ENCODE measurements at regions not wholly inside any gene's neighbourhood (a gene's known extent, or its start where the extent isn't known, plus 50 kb on each side); places are given as distances from the start of the nearest gene placed in this dataset.

GRCh38 chr2:29990129-29990528, 68.7 kb upstream of the ALK start:
- Histone ChIP-seq H3K4me3 (IDR thresholded peaks at IDR 0.05; ENCODE audit: insufficient read depth, low read depth, low read length) (no peak overlapping the region), H3K36me3 (ENCODE audit: insufficient read depth) (no peaks in the 10 kb centered on the region), H3K9ac (no peak overlapping the region), H2AFZ (ENCODE audit: low read depth) (no peak overlapping the region), H3K4me2 (no peak overlapping the region), H3K27ac (no peak overlapping the region), H3K4me1 (ENCODE audit: low read depth, poor library complexity, severe bottlenecking) (no peaks in the 10 kb centered on the region), H3K27me3 (ENCODE audit: insufficient read depth, low read depth) (no peaks in the 10 kb centered on the region), H4K20me1 (ENCODE audit: insufficient read depth) (no peaks in the 10 kb centered on the region), H3K79me2 (ENCODE audit: insufficient read depth, low read depth) (no peaks in the 10 kb centered on the region)
- no peak for TF ChIP-seq CTCF (conservative IDR thresholded peaks at IDR 0.05; ENCODE audit: low read depth, low read length)

DNA sequence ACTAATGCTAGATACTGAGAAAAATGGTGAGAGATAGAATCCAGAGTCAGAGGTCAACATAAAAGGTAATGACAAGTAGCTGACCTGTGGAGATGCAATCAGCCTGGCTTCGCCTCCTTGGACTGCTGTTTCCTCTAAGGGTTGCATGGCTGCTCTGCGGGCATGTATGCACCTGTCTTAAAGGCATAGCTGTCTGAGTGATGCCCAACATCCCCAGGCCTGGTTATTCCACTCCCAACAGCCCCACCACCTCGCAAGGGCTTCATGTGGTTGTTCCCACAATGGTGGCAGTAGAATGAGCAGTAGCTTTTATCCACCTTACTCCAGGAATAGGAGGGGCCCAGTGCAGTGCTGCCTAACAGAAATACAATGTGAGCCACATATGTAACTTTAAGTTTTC, 69.7 kb upstream of the ALK start:
- Histone ChIP-seq H3K79me2 (ENCODE audit: insufficient read depth, low read depth) (no peaks in the 10 kb centered on the region), H3K4me2 (no peak overlapping the region), H3K9ac (no peak overlapping the region), H2AFZ (ENCODE audit: low read depth) (no peak overlapping the region), H3K27ac (no peak overlapping the region), H3K27me3 (ENCODE audit: insufficient read depth, low read depth) (no peaks in the 10 kb centered on the region), H3K4me1 (ENCODE audit: low read depth, poor library complexity, severe bottlenecking) (no peaks in the 10 kb centered on the region), H3K4me3 (IDR thresholded peaks at IDR 0.05; ENCODE audit: insufficient read depth, low read depth, low read length) (no peak overlapping the region), H4K20me1 (ENCODE audit: insufficient read depth) (no peaks in the 10 kb centered on the region), H3K36me3 (ENCODE audit: insufficient read depth) (no peaks in the 10 kb centered on the region)
- no peak for TF ChIP-seq CTCF (conservative IDR thresholded peaks at IDR 0.05; ENCODE audit: low read depth, low read length)

DNA sequence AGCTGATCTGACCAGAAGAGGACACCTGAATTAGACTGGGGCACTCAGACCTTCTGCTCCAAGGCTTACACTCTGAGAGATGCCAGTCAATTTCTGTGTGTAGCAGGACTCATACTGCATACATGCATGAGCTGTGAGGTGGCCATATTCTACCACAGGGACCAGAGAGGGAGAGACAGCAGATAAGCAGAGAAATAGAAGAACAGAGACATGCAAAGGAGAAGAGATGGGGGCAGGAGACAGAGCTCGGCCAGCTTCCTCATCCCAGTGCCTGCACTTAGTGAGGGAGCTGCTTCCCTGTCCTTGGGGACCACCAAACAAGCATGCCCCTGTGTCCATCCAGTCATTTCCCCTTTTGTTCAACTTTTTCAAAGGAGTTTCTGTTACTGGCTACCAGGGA, 73.9 kb upstream of the ALK start:
- no peak overlapping the region for H3K27ac ChIP-seq
- H3K9ac ChIP-seq: no peak overlapping the region
- H3K79me2 ChIP-seq (ENCODE audit: insufficient read depth, low read depth): no peaks in the 10 kb centered on the region
- no peak for TF ChIP-seq CTCF (conservative IDR thresholded peaks at IDR 0.05; ENCODE audit: low read depth, low read length)
- no peak overlapping the region for H2AFZ ChIP-seq (ENCODE audit: low read depth)
- no peak overlapping the region for H3K4me2 ChIP-seq
- H3K4me1 ChIP-seq (ENCODE audit: low read depth, poor library complexity, severe bottlenecking): no peaks in the 10 kb centered on the region
- H3K4me3 ChIP-seq (IDR thresholded peaks at IDR 0.05; ENCODE audit: insufficient read depth, low read depth, low read length): no peak overlapping the region
- no peaks in the 10 kb centered on the region for H3K27me3 ChIP-seq (ENCODE audit: insufficient read depth, low read depth)
- no peaks in the 10 kb centered on the region for H4K20me1 ChIP-seq (ENCODE audit: insufficient read depth)
- no peaks in the 10 kb centered on the region for H3K36me3 ChIP-seq (ENCODE audit: insufficient read depth)

DNA sequence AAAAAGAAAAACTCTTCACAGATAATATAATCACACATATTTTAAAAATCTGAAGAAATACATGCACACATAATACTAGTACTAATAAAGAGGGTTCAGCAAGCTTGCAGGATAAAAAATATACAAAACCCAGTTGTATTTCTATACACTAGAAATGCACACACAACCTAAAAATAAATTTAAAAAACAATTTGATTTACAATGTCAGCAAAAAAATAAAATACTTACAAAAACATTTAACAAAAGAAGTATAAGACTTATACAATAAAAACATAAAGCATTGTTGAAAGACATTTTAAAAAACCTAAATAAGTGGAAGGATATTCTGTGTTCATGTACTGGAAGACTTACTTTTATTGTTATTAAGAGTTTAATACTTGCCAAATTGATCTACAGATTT, 81.7 kb upstream of the ALK start:
- no peaks in the 10 kb centered on the region for H3K27me3 ChIP-seq (ENCODE audit: insufficient read depth, low read depth)
- TF ChIP-seq CTCF (conservative IDR thresholded peaks at IDR 0.05; ENCODE audit: low read depth, low read length): no peak

More for the DNA sequence above, 81.7 kb upstream of the ALK start:
- no peak overlapping the region for H3K9ac ChIP-seq
- no peak overlapping the region for H2AFZ ChIP-seq (ENCODE audit: low read depth)
- no peaks in the 10 kb centered on the region for H3K79me2 ChIP-seq (ENCODE audit: insufficient read depth, low read depth)
- no peak overlapping the region for H3K4me3 ChIP-seq (IDR thresholded peaks at IDR 0.05; ENCODE audit: insufficient read depth, low read depth, low read length)
- no peaks in the 10 kb centered on the region for H4K20me1 ChIP-seq (ENCODE audit: insufficient read depth)
- no peak overlapping the region for H3K27ac ChIP-seq
- no peaks in the 10 kb centered on the region for H3K36me3 ChIP-seq (ENCODE audit: insufficient read depth)
- H3K4me1 ChIP-seq (ENCODE audit: low read depth, poor library complexity, severe bottlenecking): no peaks in the 10 kb centered on the region
- no peak overlapping the region for H3K4me2 ChIP-seq

Data from KMS-11 (cell line).